ENCODE measurements at regions not wholly inside any gene's neighbourhood (a gene's known extent, or its start where the extent isn't known, plus 50 kb on each side); places are given as distances from the start of the nearest gene placed in this dataset.

DNA sequence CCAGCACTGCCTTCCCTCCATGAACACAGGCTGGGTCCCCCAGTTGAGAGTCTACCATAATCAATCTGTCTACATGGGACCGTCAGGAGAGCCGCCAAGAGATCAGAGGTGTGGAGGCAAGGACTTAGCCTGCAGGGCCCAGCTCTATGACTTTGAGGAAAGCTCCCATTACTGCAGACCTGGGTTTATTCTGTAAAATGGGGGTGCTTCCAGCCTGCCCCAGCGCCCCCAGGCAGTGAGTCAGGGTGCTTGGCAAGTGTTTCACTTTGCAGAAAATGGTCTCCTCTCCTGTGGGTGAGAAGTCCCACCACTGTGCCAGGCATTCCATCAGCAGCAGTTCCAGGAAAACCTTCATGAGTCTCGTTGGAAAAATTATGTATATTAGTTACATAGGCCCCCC lies 75.5 kb upstream of the VSTM2B start:
- DNase-seq (ENCODE audit: low spot score), result no peak
- Histone ChIP-seq H3K36me3 (ENCODE audit: insufficient read depth, low read length, poor library complexity, severe bottlenecking) (no peaks in the 10 kb centered on the region), H3K4me1 (ENCODE audit: insufficient read depth, low read length, poor library complexity, severe bottlenecking) (no peaks in the 10 kb centered on the region), H3K27ac (ENCODE audit: low read depth, low read length, poor library complexity, severe bottlenecking) (no peak overlapping the region), H3K9me3 (ENCODE audit: low read depth, low read length, poor library complexity, severe bottlenecking) (peaks cover 7% of the 10 kb centered on the region), H3K27me3 (replicated peaks; ENCODE audit: insufficient read depth, low read depth, low read length, poor library complexity) (no peaks in the 10 kb centered on the region), H3K4me3 (ENCODE audit: low read depth, low read length, poor library complexity, severe bottlenecking) (no peak overlapping the region)
- ChIA-PET CTCF (no interaction called here), POLR2A (ENCODE audit: low non-redundant PET) (no interaction called here)
- no TSS peak for BruUV-seq (replicated peaks)
- intact Hi-C loops (cut with micrococcal nuclease; ENCODE audit: unreplicated experiment), result no loop called here
- TF ChIP-seq, protein P1, sequence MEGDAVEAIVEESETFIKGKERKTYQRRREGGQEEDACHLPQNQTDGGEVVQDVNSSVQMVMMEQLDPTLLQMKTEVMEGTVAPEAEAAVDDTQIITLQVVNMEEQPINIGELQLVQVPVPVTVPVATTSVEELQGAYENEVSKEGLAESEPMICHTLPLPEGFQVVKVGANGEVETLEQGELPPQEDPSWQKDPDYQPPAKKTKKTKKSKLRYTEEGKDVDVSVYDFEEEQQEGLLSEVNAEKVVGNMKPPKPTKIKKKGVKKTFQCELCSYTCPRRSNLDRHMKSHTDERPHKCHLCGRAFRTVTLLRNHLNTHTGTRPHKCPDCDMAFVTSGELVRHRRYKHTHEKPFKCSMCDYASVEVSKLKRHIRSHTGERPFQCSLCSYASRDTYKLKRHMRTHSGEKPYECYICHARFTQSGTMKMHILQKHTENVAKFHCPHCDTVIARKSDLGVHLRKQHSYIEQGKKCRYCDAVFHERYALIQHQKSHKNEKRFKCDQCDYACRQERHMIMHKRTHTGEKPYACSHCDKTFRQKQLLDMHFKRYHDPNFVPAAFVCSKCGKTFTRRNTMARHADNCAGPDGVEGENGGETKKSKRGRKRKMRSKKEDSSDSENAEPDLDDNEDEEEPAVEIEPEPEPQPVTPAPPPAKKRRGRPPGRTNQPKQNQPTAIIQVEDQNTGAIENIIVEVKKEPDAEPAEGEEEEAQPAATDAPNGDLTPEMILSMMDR (conservative IDR thresholded peaks at IDR 0.05; ENCODE audit: low read depth, low read length), result no peak
- TF ChIP-seq EZH2 (IDR thresholded peaks at IDR 0.05; ENCODE audit: borderline replicate concordance, low read depth, low read length, poor library complexity, severe bottlenecking), result no peak

DNA sequence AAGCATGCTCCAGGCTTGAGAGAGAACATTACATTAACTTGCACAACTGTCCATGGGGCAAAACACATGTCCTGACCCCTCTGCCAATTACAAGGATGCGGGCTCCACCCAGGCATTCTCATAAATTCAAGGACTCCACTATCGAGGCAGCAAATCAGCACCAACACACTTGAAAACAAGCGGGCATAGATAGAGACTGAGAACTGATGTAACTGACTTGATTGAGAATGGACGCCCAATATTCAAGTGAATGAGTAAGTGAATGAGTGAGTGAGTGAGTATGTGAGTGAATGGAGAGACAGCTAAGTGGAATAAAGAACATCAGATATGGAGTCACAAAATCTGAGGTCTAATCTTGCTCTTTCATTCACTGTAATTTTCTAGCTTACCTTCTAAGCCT lies 75.0 kb upstream of the VSTM2B start:
- ChIA-PET CTCF (no interaction called here), POLR2A (ENCODE audit: low non-redundant PET) (no interaction called here)
- intact Hi-C loops (cut with micrococcal nuclease; ENCODE audit: unreplicated experiment), result no loop called here
- peaks cover 7% of the 10 kb centered on the region for H3K9me3 ChIP-seq (ENCODE audit: low read depth, low read length, poor library complexity, severe bottlenecking)
- H3K27me3 ChIP-seq (replicated peaks; ENCODE audit: insufficient read depth, low read depth, low read length, poor library complexity), result no peaks in the 10 kb centered on the region
- H3K27ac ChIP-seq (ENCODE audit: low read depth, low read length, poor library complexity, severe bottlenecking), result no peak overlapping the region
- TF ChIP-seq EZH2 (IDR thresholded peaks at IDR 0.05; ENCODE audit: borderline replicate concordance, low read depth, low read length, poor library complexity, severe bottlenecking), result no peak
- TF ChIP-seq, protein P1 (conservative IDR thresholded peaks at IDR 0.05; ENCODE audit: low read depth, low read length), result no peak
- no TSS peak for BruUV-seq (replicated peaks)
- H3K4me3 ChIP-seq (ENCODE audit: low read depth, low read length, poor library complexity, severe bottlenecking), result no peak overlapping the region
- no peaks in the 10 kb centered on the region for H3K4me1 ChIP-seq (ENCODE audit: insufficient read depth, low read length, poor library complexity, severe bottlenecking)
- no peak for DNase-seq (ENCODE audit: low spot score)
- no peaks in the 10 kb centered on the region for H3K36me3 ChIP-seq (ENCODE audit: insufficient read depth, low read length, poor library complexity, severe bottlenecking)

DNA sequence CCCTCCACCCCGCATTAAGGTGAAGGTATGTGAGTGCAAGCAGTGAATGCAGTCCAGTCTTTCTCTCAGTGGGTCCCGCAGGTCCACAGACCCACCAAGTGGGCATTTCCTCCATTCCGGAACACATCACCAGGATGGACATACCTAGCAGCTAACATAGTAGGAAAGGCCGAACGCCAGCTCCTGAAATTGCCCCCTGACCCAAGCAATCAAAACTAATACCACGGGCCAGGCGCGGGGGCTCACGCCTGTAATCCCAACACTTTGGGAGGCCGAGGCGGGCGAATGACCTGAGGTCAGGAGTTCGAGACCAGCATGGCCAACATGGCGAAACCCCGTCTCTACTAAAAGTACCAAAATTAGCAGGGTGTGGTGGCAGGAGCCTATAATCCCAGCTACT lies 71.7 kb upstream of the VSTM2B start:
- Histone ChIP-seq H3K9me3 (ENCODE audit: low read depth, low read length, poor library complexity, severe bottlenecking) (peaks cover 15% of the 10 kb centered on the region), H3K36me3 (ENCODE audit: insufficient read depth, low read length, poor library complexity, severe bottlenecking) (no peaks in the 10 kb centered on the region), H3K27me3 (replicated peaks; ENCODE audit: insufficient read depth, low read depth, low read length, poor library complexity) (no peaks in the 10 kb centered on the region), H3K27ac (ENCODE audit: low read depth, low read length, poor library complexity, severe bottlenecking) (no peak overlapping the region), H3K4me3 (ENCODE audit: low read depth, low read length, poor library complexity, severe bottlenecking) (no peak overlapping the region), H3K4me1 (ENCODE audit: insufficient read depth, low read length, poor library complexity, severe bottlenecking) (no peaks in the 10 kb centered on the region)
- no TSS peak for BruUV-seq (replicated peaks)
- TF ChIP-seq, protein P1 (conservative IDR thresholded peaks at IDR 0.05; ENCODE audit: low read depth, low read length), result no peak
- TF ChIP-seq EZH2 (IDR thresholded peaks at IDR 0.05; ENCODE audit: borderline replicate concordance, low read depth, low read length, poor library complexity, severe bottlenecking), result no peak
- POLR2A ChIA-PET (ENCODE audit: low non-redundant PET), result no interaction called here
- intact Hi-C loops (cut with micrococcal nuclease; ENCODE audit: unreplicated experiment), result no loop called here
- no peak for DNase-seq (ENCODE audit: low spot score)
- CTCF ChIA-PET, result no interaction called here

Measured in A673 (cell line).